Calu3 (cell line): ENCODE measurements at regions not wholly inside any gene's neighbourhood (a gene's known extent, or its start where the extent isn't known, plus 50 kb on each side); places are given as distances from the start of the nearest gene placed in this dataset.

Source experiments
- BruUV-seq: library from RNA; stranded (reverse); fragments of 400-500 nt; replicated peaks from 2 replicates; lab custom pipeline; 2021; lab: Mats Ljungman, UMichigan
- CTCF ChIA-PET: fragments of 300-600 bp; sonication (Branson Sonifier 250); formaldehyde crosslinking; loops from one replicate; lab custom pipeline; 2022; ENCODE audit warnings: antibody characterized with exemption; lab: Charles Lee
- DNase-seq: peaks from one replicate; pipeline ENCODE4 v3.0.0; 2022
- H3K27ac Mint-ChIP-seq: one replicate; pipeline ENCODE4 v1.8.0; 2022; ENCODE audit warnings: mixed read lengths; ENCODE audit not compliant: unreplicated experiment
- H3K27me3 Mint-ChIP-seq: one replicate; pipeline ENCODE4 v1.8.0; 2022; ENCODE audit warnings: mixed read lengths; ENCODE audit not compliant: unreplicated experiment
- H3K36me3 Mint-ChIP-seq: one replicate; pipeline ENCODE4 v1.8.0; 2022; ENCODE audit warnings: mild to moderate bottlenecking, moderate library complexity, mixed read lengths; ENCODE audit not compliant: insufficient read depth, unreplicated experiment
- H3K4me1 Mint-ChIP-seq: one replicate; pipeline ENCODE4 v1.8.0; 2022; ENCODE audit warnings: mild to moderate bottlenecking, low read depth, mixed read lengths; ENCODE audit not compliant: unreplicated experiment
- H3K4me3 Mint-ChIP-seq: one replicate; pipeline ENCODE4 v1.8.0; 2022; ENCODE audit warnings: mild to moderate bottlenecking, low read depth, moderate library complexity, mixed read lengths; ENCODE audit not compliant: unreplicated experiment
- H3K9me3 Mint-ChIP-seq: one replicate; pipeline ENCODE4 v1.8.0; 2022; ENCODE audit warnings: low read depth, mixed read lengths; ENCODE audit not compliant: unreplicated experiment
- CTCF ChIP-seq: fragments of 200-600 bp; IDR thresholded peaks from one replicate; pipeline ENCODE4 v1.8.0; 2022; ENCODE audit warnings: antibody characterized with exemption; ENCODE audit not compliant: unreplicated experiment
- intact Hi-C: fragments of 100-400 bp; cut with micrococcal nuclease; formaldehyde crosslinking; loops from one replicate; pipeline ENCODE4 v1.10.0; 2022; ENCODE audit not compliant: unreplicated experiment

- BruUV-seq = no TSS peak
- CTCF ChIA-PET = interaction anchor here (0.6 kb wide), 2 partner anchors 52 to 157 kb away, joined by 4 read pairs; no protein-coding TSS in a partner anchor
- H3K9me3 Mint-ChIP-seq = no peaks in the 10 kb centered on the region
- H3K4me1 Mint-ChIP-seq = peaks cover 22% of the 10 kb centered on the region
- H3K36me3 Mint-ChIP-seq = no peaks in the 10 kb centered on the region
- intact Hi-C loops = no loop called here
- no peak overlapping the region for H3K27ac Mint-ChIP-seq
- no peak overlapping the region for H3K4me3 Mint-ChIP-seq
- H3K27me3 Mint-ChIP-seq = no peaks in the 10 kb centered on the region
- no peak for TF ChIP-seq CTCF
- DNase-seq = no peak
These were observed 63.2 kb upstream of the TIAM2 start for GRCh38 chr6:154931711-154932424.

- intact Hi-C loops = no loop called here
- Mint-ChIP-seq H3K27ac (no peak overlapping the region), H3K9me3 (no peaks in the 10 kb centered on the region), H3K4me3 (no peak overlapping the region), H3K36me3 (no peaks in the 10 kb centered on the region), H3K27me3 (no peaks in the 10 kb centered on the region), H3K4me1 (peaks cover 22% of the 10 kb centered on the region)
- CTCF ChIA-PET = interaction anchor here (0.6 kb wide), 2 partner anchors 51 to 156 kb away, joined by 4 read pairs; no protein-coding TSS in a partner anchor
- DNase-seq = no peak
- no peak for TF ChIP-seq CTCF
- no TSS peak for BruUV-seq
These were observed 62.5 kb upstream of the TIAM2 start for GRCh38 chr6:154932515-154933027.

GRCh38 chr6:154933181-154933827 lies 61.8 kb upstream of the TIAM2 start:
- no peaks in the 10 kb centered on the region for H3K36me3 Mint-ChIP-seq
- no peak overlapping the region for H3K27ac Mint-ChIP-seq
- CTCF ChIA-PET = no interaction called here
- DNase-seq = no peak
- no peak overlapping the region for H3K4me3 Mint-ChIP-seq
- intact Hi-C loops = no loop called here
- TF ChIP-seq CTCF = no peak
- H3K4me1 Mint-ChIP-seq = peaks cover 19% of the 10 kb centered on the region
- H3K27me3 Mint-ChIP-seq = no peaks in the 10 kb centered on the region
- no TSS peak for BruUV-seq
- H3K9me3 Mint-ChIP-seq = no peaks in the 10 kb centered on the region

- Mint-ChIP-seq H3K36me3 (no peaks in the 10 kb centered on the region), H3K27ac (no peak overlapping the region), H3K4me3 (no peak overlapping the region), H3K27me3 (no peaks in the 10 kb centered on the region), H3K4me1 (peaks cover 6% of the 10 kb centered on the region), H3K9me3 (peaks cover 2% of the 10 kb centered on the region)
- intact Hi-C loops = no loop called here
- BruUV-seq = no TSS peak
- CTCF ChIA-PET = interaction anchor here (0.7 kb wide), 1 partner anchor 22 kb away, joined by 7 read pairs; no protein-coding TSS in a partner anchor
- TF ChIP-seq CTCF = no peak
- DNase-seq = no peak
These were observed 57.6 kb upstream of the TIAM2 start for GRCh38 chr6:154937306-154938220.
